SK-N-SH treated with all-trans-retinoic acid at 6 μM for 48 hours (cell line): ENCODE measurements at regions not wholly inside any gene's neighbourhood (a gene's known extent, or its start where the extent isn't known, plus 50 kb on each side); places are given as distances from the start of the nearest gene placed in this dataset.

Experiments
- PPARA ChIP-seq: fragments of 250-450 bp; sonication (Bioruptor Pico); IDR thresholded peaks from 2 replicates; pipeline ENCODE4 v1.5.0; 2020; ENCODE audit warnings: mild to moderate bottlenecking, borderline replicate concordance
- TOX ChIP-seq: fragments of 250-450 bp; sonication (Bioruptor Pico); IDR thresholded peaks from 2 replicates; pipeline ENCODE4 v1.8.0; 2021; ENCODE audit warnings: mild to moderate bottlenecking, moderate library complexity, borderline replicate concordance
- TF ChIP-seq, protein P1 (sequence below): fragments of 250-450 bp; sonication (Bioruptor Pico); IDR thresholded peaks from 2 replicates; pipeline ENCODE4 v1.8.0; 2020; ENCODE audit warnings: mild to moderate bottlenecking, moderate library complexity, borderline replicate concordance
- TF ChIP-seq, protein P2 (sequence below): fragments of 250-450 bp; sonication (Bioruptor Pico); IDR thresholded peaks from 2 replicates; pipeline ENCODE4 v1.5.1; 2020; ENCODE audit warnings: low read depth, mild to moderate bottlenecking, moderate library complexity

DNA sequence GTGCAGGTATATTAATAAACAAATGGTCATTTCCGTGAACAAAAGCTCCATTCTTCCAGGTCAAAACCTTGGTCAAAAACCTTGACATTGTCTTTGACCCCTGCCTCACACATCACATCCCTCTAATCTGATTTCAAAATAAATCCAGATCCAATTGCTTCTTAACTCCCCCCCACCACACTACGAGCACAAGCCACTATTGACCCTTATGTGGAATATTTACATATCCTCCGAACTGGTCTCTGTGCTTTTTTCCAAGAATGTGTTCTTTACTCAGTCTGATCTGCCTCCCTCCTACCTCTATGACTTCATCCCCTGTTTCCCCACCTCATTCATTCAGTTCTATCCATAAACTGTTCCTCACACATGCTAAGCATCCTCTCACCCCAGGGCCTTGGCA is 313.6 kb upstream of the NPVF start:
- TF ChIP-seq PPARA (CRISPR knock-in tag) (no peak), TOX (CRISPR knock-in tag) (no peak)
- TF ChIP-seq, protein P1, sequence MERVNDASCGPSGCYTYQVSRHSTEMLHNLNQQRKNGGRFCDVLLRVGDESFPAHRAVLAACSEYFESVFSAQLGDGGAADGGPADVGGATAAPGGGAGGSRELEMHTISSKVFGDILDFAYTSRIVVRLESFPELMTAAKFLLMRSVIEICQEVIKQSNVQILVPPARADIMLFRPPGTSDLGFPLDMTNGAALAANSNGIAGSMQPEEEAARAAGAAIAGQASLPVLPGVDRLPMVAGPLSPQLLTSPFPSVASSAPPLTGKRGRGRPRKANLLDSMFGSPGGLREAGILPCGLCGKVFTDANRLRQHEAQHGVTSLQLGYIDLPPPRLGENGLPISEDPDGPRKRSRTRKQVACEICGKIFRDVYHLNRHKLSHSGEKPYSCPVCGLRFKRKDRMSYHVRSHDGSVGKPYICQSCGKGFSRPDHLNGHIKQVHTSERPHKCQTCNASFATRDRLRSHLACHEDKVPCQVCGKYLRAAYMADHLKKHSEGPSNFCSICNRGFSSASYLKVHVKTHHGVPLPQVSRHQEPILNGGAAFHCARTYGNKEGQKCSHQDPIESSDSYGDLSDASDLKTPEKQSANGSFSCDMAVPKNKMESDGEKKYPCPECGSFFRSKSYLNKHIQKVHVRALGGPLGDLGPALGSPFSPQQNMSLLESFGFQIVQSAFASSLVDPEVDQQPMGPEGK, result no peak
- TF ChIP-seq, protein P2, sequence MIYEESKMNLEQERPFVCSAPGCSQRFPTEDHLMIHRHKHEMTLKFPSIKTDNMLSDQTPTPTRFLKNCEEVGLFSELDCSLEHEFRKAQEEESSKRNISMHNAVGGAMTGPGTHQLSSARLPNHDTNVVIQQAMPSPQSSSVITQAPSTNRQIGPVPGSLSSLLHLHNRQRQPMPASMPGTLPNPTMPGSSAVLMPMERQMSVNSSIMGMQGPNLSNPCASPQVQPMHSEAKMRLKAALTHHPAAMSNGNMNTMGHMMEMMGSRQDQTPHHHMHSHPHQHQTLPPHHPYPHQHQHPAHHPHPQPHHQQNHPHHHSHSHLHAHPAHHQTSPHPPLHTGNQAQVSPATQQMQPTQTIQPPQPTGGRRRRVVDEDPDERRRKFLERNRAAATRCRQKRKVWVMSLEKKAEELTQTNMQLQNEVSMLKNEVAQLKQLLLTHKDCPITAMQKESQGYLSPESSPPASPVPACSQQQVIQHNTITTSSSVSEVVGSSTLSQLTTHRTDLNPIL (CRISPR knock-in tag), result no peak
